ENCODE measurements at regions not wholly inside any gene's neighbourhood (a gene's known extent, or its start where the extent isn't known, plus 50 kb on each side); places are given as distances from the start of the nearest gene placed in this dataset.

- H3K4me3 ChIP-seq (ENCODE audit: low read length), result no peak overlapping the region
- no peak for DNase-seq (ENCODE audit: low read depth)
- no peak for TF ChIP-seq CTCF (conservative IDR thresholded peaks at IDR 0.05; ENCODE audit: low read depth, low read length)
These were observed 141.8 kb downstream of the IL20RB start for GRCh38 chr3:137099364-137100219.

- no peak for TF ChIP-seq CTCF (conservative IDR thresholded peaks at IDR 0.05; ENCODE audit: low read depth, low read length)
- H3K4me3 ChIP-seq (ENCODE audit: low read length), result no peak overlapping the region
- DNase-seq (ENCODE audit: low read depth), result no peak
These were observed 142.5 kb downstream of the IL20RB start for GRCh38 chr3:137100326-137100725.

- H3K4me3 ChIP-seq (ENCODE audit: low read length), result no peak overlapping the region
- no peak for TF ChIP-seq CTCF (conservative IDR thresholded peaks at IDR 0.05; ENCODE audit: low read depth, low read length)
- DNase-seq (ENCODE audit: low read depth), result no peak
These were observed 146.0 kb downstream of the IL20RB start for GRCh38 chr3:137103739-137104138.

- peak; percentile 8 for DNase-seq (ENCODE audit: low read depth)
- H3K4me3 ChIP-seq (ENCODE audit: low read length), result no peak overlapping the region
- peak; percentile 63 for TF ChIP-seq CTCF (conservative IDR thresholded peaks at IDR 0.05; ENCODE audit: low read depth, low read length)
These were observed 147.6 kb downstream of the IL20RB start for GRCh38 chr3:137105277-137105977.

- no peak for DNase-seq (ENCODE audit: low read depth)
- TF ChIP-seq CTCF (conservative IDR thresholded peaks at IDR 0.05; ENCODE audit: low read depth, low read length), result no peak
- H3K4me3 ChIP-seq (ENCODE audit: low read length), result no peak overlapping the region
These were observed 148.9 kb downstream of the IL20RB start for GRCh38 chr3:137106612-137107240.

GRCh38 chr3:137108699-137109440 lies 151.1 kb downstream of the IL20RB start:
- no peak for TF ChIP-seq CTCF (conservative IDR thresholded peaks at IDR 0.05; ENCODE audit: low read depth, low read length)

More at GRCh38 chr3:137108699-137109440, 151.1 kb downstream of the IL20RB start:
- no peak overlapping the region for H3K4me3 ChIP-seq (ENCODE audit: low read length)
- no peak for DNase-seq (ENCODE audit: low read depth)

Measured in retinal pigment epithelial cell (primary cell).